ENCODE measurements at regions not wholly inside any gene's neighbourhood (a gene's known extent, or its start where the extent isn't known, plus 50 kb on each side); places are given as distances from the start of the nearest gene placed in this dataset.

DNA sequence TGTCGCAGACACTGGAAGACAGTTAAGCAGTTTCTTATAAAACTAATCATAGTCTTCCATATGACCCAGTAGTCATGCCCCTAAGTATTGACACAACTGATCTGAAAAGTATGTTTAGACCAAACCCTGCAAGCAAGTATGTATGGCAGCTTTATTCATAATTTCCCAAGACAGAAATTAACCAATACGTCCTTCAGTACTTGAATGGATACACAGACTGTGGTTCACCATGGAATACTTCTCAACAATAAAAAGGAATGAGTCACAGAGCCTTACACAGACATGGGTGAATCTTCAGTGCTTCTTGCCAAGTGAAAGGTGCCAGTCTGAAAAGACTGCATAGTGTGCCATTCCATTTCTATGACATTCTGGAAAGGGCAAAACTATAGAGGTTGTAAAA, 50.2 kb upstream of the AKR1E2 start:
- no peak for DNase-seq

GRCh38 chr10:4772202-4772570, 53.8 kb upstream of the AKR1E2 start:
- DNase-seq, result no peak

DNA sequence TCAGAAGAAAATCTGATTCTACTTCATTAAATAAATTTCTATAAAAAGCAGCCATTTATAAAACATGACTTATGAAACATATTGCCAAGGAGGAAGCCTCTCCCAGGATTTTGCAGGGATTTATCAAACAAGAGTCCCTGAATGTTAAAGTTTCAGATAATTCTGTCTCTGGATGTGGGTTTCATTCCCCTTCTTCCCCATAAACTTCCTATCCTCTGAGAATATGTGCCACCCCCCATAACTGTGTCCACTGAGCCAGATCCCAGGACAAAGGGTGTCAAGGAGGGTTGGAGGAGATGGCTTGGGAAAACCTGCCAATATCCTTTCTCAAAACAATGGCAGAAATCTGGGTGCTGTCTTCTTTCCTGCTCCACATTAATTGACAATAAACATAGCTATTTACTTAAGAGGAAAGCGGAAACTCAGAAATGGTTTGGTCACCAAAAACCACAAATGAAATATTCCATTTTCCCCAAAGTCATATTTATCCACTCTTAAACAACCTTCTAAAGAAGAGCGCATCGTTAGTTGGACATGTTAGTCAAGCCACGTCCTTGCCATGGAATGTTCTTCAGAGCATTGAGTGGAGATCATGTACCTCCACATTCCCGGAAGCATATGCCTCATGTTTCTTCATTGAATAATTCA, 54.3 kb upstream of the AKR1E2 start:
- no peak for DNase-seq

GRCh38 chr10:4770801-4771553, 55.0 kb upstream of the AKR1E2 start:
- DNase-seq, result no peak

DNA sequence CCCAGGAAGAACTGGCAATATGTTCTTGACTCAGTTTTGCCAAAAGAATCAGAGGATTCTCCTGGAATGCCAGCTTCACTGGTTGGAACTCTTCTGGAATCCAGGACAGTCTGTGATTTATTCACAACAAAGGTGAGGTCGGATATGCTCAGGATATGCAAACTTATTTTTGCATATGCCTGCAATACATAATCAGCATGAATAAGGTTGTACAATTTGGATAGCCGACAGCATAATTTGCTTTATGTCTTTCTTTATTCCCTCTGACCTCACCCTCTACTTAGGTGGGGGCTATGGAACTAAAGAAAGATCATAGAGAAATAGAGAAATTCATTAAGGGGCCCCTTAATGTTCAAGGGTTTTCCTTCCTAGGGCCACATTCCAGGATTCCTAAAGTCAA, 57.6 kb upstream of the AKR1E2 start:
- no peak for DNase-seq

- DNase-seq, result no peak
These were observed 58.8 kb upstream of the AKR1E2 start for GRCh38 chr10:4767033-4767814.

GRCh38 chr10:4766454-4766853, 59.6 kb upstream of the AKR1E2 start:
- DNase-seq, result no peak

DNA sequence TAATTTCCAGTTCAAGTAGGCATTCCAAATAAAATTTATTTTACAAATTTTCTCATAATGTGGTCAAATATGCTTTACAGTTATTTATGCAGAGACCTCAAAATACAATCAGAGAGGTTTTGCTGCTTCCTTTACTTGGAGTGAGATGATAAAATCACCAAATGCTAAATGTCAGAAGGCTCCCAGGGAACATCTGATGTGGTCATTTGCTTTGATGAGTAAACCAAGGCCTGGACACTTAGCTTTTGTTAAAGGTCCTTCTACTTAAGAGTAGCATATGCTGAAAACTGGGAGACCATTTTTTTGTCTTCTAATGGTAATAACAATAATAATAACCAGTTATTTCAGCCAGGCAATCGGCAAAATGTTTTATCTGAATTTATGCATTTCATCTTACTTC, 60.6 kb upstream of the AKR1E2 start:
- DNase-seq, result no peak

GRCh38 chr10:4763960-4764428, 62.0 kb upstream of the AKR1E2 start:
- no peak for DNase-seq

- no peak for DNase-seq
These were observed 62.5 kb upstream of the AKR1E2 start for GRCh38 chr10:4763513-4763912.

GRCh38 chr10:4758256-4758655, 67.8 kb upstream of the AKR1E2 start:
- no peak for DNase-seq

DNA sequence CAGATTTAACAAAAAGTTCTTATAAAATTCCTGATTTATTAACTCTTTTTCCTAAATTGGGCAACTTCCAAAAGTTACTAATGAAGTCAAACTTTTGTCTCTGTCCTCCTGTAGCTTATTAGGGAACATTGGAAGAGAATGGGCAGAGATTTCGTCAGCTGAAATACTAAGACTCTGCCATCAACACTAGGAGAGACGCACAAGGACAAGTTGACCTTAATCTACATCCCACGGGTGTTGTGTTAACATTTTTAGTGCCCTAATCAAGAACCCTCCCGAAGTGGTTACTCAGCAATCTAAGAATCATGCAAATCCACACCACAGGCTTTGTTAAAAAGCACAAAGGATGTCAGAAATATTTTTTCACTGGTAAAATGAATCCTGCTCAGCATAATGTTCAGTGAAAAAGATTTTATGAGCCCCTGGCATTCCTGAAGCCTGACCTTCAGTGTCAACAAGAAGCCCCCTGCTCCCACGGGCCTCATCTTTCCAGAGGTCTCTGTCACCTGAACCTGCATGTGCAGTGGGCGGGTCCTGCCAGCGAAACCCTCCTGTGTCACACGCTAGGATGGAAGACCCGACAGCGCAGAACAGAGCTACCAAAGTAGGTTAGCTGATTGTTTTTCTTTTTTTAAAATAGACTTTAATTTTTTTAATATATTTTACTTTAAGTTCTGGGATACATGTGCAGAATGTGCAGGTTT, 70.6 kb upstream of the AKR1E2 start:
- DNase-seq, result no peak

DNA sequence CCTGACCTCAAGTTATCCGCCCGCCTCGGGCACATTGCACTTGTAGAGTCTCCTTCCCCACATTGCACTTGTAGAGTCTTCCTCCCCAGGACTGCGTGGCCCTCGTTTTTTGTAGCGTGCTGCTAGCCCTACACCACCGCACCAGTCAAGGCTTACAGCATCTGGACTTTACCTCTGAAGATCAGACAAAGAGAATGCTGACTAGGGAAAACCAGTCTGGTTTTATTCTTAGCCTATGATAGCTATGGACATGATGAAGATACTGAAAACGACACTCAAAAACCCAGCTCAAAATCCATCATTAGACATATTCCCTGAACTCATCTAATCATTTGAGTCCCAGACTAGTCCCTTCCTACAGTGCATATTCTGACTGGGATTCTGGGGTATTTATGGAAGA, 71.9 kb upstream of the AKR1E2 start:
- DNase-seq, result no peak

DNA sequence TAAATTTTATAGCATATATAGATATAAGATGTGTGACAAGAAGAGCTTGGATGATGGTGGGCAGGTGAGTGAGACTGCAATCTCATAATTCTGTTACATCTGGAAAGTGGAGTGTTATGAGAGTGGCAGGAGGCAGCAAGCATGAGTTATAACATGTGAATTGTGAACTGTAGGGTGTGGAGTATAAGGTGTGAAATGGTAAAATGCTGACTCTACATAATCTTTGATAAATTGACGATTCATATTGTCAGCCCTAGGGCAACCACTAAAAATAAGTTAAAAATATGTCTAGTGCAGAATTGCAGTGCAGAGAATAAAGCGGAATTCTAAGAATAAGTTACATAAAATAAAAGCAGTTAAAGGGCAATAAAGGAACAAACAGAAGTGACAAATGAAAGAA, 74.8 kb upstream of the AKR1E2 start:
- DNase-seq, result no peak

DNA sequence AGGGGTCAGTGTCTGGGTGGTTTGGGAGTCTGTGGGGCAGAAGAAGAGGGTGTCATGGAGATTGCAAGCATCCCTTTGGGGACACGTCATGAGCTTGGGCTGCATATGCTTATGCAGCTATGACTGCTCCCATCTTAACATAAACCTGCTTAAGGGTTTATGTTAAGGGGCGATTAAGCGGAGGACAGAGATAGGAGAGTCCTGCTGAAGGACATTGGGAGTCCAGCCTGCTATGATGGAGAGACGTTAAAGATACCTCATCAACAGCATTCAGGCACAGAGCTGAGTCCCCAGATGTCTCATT, 76.8 kb upstream of the AKR1E2 start:
- no peak for DNase-seq

GRCh38 chr10:4748491-4749270, 77.3 kb upstream of the AKR1E2 start:
- no peak for DNase-seq

DNA sequence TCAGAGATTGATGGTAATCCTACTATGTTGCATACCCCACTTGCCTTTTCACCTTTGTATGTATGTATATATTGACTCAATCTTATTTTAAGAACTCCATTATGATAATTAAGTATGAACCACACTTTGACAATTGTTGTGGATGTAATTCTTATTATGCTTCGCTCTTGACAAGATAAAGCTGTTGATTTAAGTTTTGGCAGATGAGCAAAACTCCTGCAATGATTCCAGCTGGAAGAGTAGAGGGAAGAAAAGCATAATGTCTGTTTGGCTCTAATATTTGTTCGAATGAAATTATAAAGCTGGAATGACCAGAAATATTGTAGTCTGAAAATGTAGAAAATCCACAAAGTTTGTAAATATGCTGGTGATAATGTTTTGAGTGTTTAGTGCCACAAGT, 83.8 kb upstream of the AKR1E2 start:
- DNase-seq, result no peak

DNA sequence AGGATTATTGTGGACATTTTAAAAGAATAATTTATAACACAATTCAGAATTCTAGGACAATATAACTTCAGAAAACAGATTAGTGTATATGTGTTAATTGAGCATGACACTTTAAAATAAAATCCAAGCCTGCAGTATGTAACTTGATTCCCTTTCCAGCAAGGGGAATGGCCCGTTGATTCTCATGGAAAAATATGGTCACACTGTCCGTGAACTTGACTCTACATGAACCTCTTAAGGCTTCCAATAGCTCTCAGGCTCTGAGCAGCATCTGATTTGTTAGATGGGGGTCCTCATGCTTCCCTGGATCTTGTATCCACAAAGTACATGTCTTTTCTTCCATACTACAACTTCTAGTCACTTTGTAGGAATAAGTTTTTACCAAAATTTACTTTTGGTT, 85.5 kb upstream of the AKR1E2 start:
- no peak for DNase-seq

GRCh38 chr10:4736608-4737007, 89.4 kb upstream of the AKR1E2 start:
- DNase-seq, result no peak

DNA sequence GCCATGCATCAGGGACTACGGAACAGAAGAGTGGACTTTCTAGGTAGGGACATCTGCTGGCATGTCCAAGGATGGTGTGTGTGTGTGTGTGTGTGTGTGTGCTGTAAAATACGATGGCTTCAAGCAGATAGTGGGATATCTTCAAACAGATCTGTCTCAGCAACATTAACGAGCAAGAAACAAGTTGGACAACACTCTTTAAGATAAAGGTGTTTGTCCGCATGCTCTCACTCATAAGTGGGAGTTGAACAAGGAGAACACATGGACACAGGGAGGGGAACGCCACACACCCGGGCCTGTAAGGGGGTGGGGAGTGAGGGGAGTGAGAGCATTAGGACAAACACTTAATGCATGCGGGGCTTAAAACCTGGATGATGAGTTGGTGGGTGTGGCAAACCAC, 89.8 kb upstream of the AKR1E2 start:
- DNase-seq, result no peak

DNA sequence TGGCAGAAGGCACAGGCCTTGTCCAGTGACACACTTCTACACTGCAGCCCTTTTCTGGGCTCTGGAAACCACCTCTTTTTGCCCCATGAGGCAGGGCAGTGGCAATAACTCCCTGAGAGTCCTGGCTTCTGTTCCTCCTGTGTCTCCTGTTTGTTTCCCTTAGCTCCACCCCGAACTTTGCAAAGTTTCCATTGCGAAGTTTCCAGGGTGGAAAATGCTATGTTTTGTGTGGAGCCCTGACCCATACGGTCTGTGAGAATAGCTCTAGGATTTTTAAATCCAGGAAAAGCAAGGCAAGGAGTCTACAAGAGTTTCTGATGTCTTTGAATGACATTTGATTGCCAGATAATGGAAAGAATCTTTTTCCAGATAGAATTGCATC, 92.2 kb upstream of the AKR1E2 start:
- no peak for DNase-seq

DNA sequence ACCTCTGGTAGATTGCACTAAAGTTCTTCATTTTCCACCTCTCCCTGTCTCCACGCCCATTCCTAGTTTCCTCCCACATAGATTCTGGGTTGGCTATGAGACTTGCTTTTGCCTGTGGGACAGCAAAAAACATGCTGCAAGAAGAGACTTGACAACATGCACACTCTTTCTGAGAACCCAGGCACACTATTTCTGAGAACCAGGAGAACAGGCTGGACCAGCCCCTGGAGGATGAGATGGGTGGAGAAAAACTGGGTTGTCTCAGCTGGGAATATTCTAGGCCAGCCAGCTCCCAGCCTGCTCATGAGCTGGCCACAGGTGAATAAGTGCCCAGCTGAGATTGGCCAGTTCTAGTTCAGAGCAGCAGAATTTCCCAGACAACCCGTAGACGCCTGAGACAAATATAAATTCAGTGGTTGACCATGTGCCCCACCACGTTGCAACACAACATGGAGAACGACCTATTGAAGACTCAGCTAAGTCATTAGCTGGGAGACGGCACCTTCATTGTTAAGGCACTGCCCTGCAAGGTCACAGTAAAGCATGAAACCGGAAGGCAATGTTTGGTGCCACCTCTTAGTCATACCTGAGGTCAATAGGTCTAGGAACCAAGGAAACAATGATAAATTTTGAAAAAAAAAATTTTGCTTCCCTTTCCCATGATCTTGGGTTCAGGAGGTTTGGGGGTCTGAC, 92.7 kb upstream of the AKR1E2 start:
- no peak for DNase-seq
